HepG2 (cell line): ENCODE measurements at regions not wholly inside any gene's neighbourhood (a gene's known extent, or its start where the extent isn't known, plus 50 kb on each side); places are given as distances from the start of the nearest gene placed in this dataset.
"Not testable (repeated sequence)": the region's sequence is repeated elsewhere in the genome, so short reads cannot be mapped to it uniquely, and the experiment has no call there.

Source experiments
- ATAC-seq: fragments of 200-7000 bp; cut with Tn5 transposase; 3 replicates; pipeline ENCODE4 v1.9.1; 2020; ENCODE audit warnings: mild to moderate bottlenecking, moderate library complexity
- BruUV-seq: library from RNA; stranded (reverse); fragments of 400-500 nt; replicated peaks from 2 replicates; lab custom pipeline; 2021; lab: Mats Ljungman, UMichigan
- CTCF ChIA-PET: fragments of 300-600 bp; formaldehyde crosslinking; extraction: SDS; loops from one replicate; lab custom pipeline; 2021; ENCODE audit warnings: low total read pairs, inconsistent platforms, low intra/inter-chr PET ratio; lab: Yijun Ruan, JAX
- POLR2A ChIA-PET: fragments of 350-600 bp; sonication (Branson Sonifier 250); formaldehyde crosslinking; loops from one replicate; lab custom pipeline; 2020; ENCODE audit warnings: antibody characterized with exemption, inconsistent platforms; lab: Yijun Ruan, JAX
- DNase-seq: peaks from one replicate; pipeline ENCODE4 v3.0.0-alpha.2; 2015; ENCODE audit warnings: low spot score
- FAIRE-seq: peaks from 3 replicates; lab custom pipeline; 2011; peaks lifted over from hg19 to GRCh38; lab: Jason Lieb, UNC
- H2AFZ ChIP-seq: one replicate; pipeline ENCODE4 v1.6.1; 2011; ENCODE audit warnings: low read length, inconsistent platforms
- H3K27ac ChIP-seq: fragments of 300-600 bp; 3 replicates; pipeline ENCODE4 v1.8.0; 2011; ENCODE audit warnings: mixed run types, mild to moderate bottlenecking, mixed read lengths, low read length, inconsistent platforms; ENCODE audit not compliant: insufficient read depth; ENCODE audit errors: extremely low read length
- H3K27me3 ChIP-seq, 2 experiments: fragments of 200-600 bp in 1 of 2; 2 replicates in 1 of 2; 3 replicates in 1 of 2; pipeline versions ENCODE4 v1.6.0 to v1.8.0; 2011; ENCODE audit warnings: low read length in 2 of 2, mild to moderate bottlenecking in 2 of 2, moderate library complexity in 2 of 2, inconsistent platforms in 1 of 2; ENCODE audit not compliant: insufficient read depth in 2 of 2, control insufficient read depth in 1 of 2
- H3K36me3 ChIP-seq, 2 experiments: fragments of 200-600 bp in 1 of 2; replicated peaks in 1 of 2; 2 replicates in 1 of 2; 3 replicates in 1 of 2; pipeline versions ENCODE4 v1.5.1 to v1.8.0; 2011; ENCODE audit warnings: low read length in 2 of 2, inconsistent platforms in 1 of 2; ENCODE audit not compliant: insufficient read depth in 2 of 2, control insufficient read depth in 1 of 2
- H3K4me1 ChIP-seq: 2 replicates; pipeline ENCODE4 v1.5.1; 2012; ENCODE audit warnings: low read length, inconsistent platforms; ENCODE audit not compliant: insufficient read depth
- H3K4me2 ChIP-seq: 2 replicates; pipeline ENCODE4 v1.6.0; 2011; ENCODE audit warnings: low read depth, low read length, inconsistent platforms
- H3K4me3 ChIP-seq, 3 experiments: fragments of 200-600 bp in 1 of 3; sonication (generic), shearing (Covaris generic) in 1 of 3; replicated peaks in 1 of 3; 2 replicates each; pipeline ENCODE4 v1.5.1; 2011 to 2016; ENCODE audit warnings: low read length in 3 of 3, inconsistent platforms in 2 of 3, low read depth in 2 of 3, mild to moderate bottlenecking in 2 of 3, control low read depth in 1 of 3, mixed read lengths in 1 of 3; ENCODE audit not compliant: insufficient read depth in 1 of 3
- H3K79me2 ChIP-seq: one replicate; pipeline ENCODE4 v1.6.1; 2011; ENCODE audit warnings: low read length, inconsistent platforms; ENCODE audit not compliant: insufficient read depth
- H3K9ac ChIP-seq: 2 replicates; pipeline ENCODE4 v1.6.0; 2011; ENCODE audit warnings: mild to moderate bottlenecking, low read depth, low read length, inconsistent platforms; ENCODE audit not compliant: insufficient read depth
- H3K9me3 ChIP-seq: 2 replicates; pipeline ENCODE4 v1.5.1; 2012; ENCODE audit warnings: mild to moderate bottlenecking, low read length
- H4K20me1 ChIP-seq: 2 replicates; pipeline ENCODE4 v1.6.0; 2011; ENCODE audit warnings: inconsistent platforms, mild to moderate bottlenecking, low read length, moderate library complexity; ENCODE audit not compliant: insufficient read depth
- GPN1 ChIP-seq: sonication (generic); formaldehyde crosslinking; IDR thresholded peaks from 2 replicates; pipeline ENCODE4 v1.5.1; 2020; ENCODE audit warnings: missing genetic modification reagents, borderline replicate concordance
- HOXA9 ChIP-seq: sonication (generic); formaldehyde crosslinking; IDR thresholded peaks from 2 replicates; pipeline ENCODE4 v1.8.1; 2022; ENCODE audit warnings: missing genetic modification reagents, mild to moderate bottlenecking, moderate library complexity, borderline replicate concordance
- NFYB ChIP-seq: sonication (generic); formaldehyde crosslinking; IDR thresholded peaks from 2 replicates; pipeline ENCODE4 v1.4.0; 2020; ENCODE audit warnings: missing genetic modification reagents
- SP4 ChIP-seq: sonication (generic); formaldehyde crosslinking; IDR thresholded peaks from 2 replicates; pipeline ENCODE4 v1.8.1; 2023; ENCODE audit warnings: mild to moderate bottlenecking, missing genetic modification reagents
- WGBS: methylation state at CpG from one replicate; pipeline ENCODE4 v1.1.6; 2017; ENCODE audit warnings: low lambda C conversion rate; 5-methylcytosine and 5-hydroxymethylcytosine counted together
- in situ Hi-C: cut with HindIII; loops from 2 replicates; pipeline ENCODE4 v1.10.0; 2017; ENCODE audit warnings: low pct_unique_long_range_greater_than_20kb; ENCODE audit not compliant: extremely low pct_ligation_motif_present
- intact Hi-C: fragments of 100-400 bp; cut with micrococcal nuclease; formaldehyde crosslinking; loops from one replicate; pipeline ENCODE4 v1.10.0; 2022; ENCODE audit not compliant: unreplicated experiment

DNA sequence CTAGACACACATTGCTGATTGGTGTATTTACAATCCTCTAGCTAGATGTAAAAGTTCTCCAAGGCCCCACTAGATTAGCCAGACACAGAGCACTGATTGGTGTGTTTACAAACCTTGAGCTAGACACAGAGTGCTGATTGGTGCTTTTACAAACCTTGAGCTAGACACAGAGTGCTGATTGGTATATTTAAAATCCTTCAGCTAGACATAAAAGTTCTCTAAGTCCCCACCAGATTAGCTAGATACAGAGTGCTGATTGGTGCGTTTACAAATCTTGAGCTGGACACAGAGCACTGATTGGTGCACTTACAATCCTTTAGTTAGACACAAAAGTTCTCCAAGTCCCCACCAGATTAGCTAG lies 63.8 kb upstream of the DDHD1 start:
- Histone ChIP-seq H3K4me2 (peak overlapping the region; percentile 86), H3K4me3 (peak overlapping the region in 2 of 3 experiments; percentile 70 to 71; a peak in 2 of 6 replicates)
- BruUV-seq, H3K36me3 ChIP-seq, ATAC-seq, intact Hi-C loops, CTCF ChIA-PET, H3K9me3 ChIP-seq, FAIRE-seq, H3K79me2 ChIP-seq, H3K9ac ChIP-seq, H4K20me1 ChIP-seq, H3K27ac ChIP-seq, in situ Hi-C loops, H3K27me3 ChIP-seq, DNase-seq, H2AFZ ChIP-seq, H3K4me1 ChIP-seq: not testable (repeated sequence)
- WGBS, result 92% methylated on average over 1 of the region's 1 CpG
- TF ChIP-seq SP4 (CRISPR knock-in tag), result 0 out of 2 replicates have a peak, but pooled peaks have one; percentile 3
- peak; percentile 62 for TF ChIP-seq NFYB (CRISPR knock-in tag)
- POLR2A ChIA-PET, result interaction anchor here (1.2 kb wide), 1 partner anchor 1137 kb away, joined by 3 read pairs; no protein-coding TSS in a partner anchor

GRCh38 chr14:53216478-53216877 lies 63.4 kb upstream of the DDHD1 start:
- H4K20me1 ChIP-seq, H3K9me3 ChIP-seq, CTCF ChIA-PET, intact Hi-C loops, H2AFZ ChIP-seq, FAIRE-seq, H3K27me3 ChIP-seq, DNase-seq, ATAC-seq, POLR2A ChIA-PET, in situ Hi-C loops, H3K9ac ChIP-seq, H3K36me3 ChIP-seq, H3K27ac ChIP-seq, H3K4me1 ChIP-seq, H3K4me3 ChIP-seq, H3K79me2 ChIP-seq, BruUV-seq, H3K4me2 ChIP-seq: not testable (repeated sequence)
- WGBS, result 82% methylated on average over 8 of the region's 11 CpGs

DNA sequence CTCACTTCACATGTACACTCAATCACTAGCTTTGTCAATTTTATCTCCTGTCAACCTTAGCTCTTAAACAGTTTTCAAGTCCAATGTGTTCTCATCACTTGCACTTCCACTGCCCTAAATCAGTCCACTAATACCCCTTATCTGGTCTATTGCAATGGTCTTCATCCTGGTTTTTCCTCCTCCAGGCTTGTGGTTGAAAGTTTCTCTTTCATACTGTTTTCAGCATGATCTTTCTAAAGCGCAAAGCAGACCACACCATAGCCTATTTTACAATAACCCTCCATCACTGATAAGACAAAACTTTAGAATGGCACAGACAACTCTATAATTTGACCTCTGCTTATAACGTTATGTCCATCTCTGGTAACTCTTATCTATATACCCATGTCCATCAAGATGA lies 62.0 kb upstream of the DDHD1 start:
- H3K27me3 ChIP-seq, result no peaks in the 10 kb centered on the region
- intact Hi-C loops (no loop called here), in situ Hi-C loops (no loop called here)
- ChIA-PET POLR2A (no interaction called here), CTCF (no interaction called here)
- H2AFZ ChIP-seq, result no peak overlapping the region
- H3K9ac ChIP-seq, result no peak overlapping the region
- no peak overlapping the region for H3K27ac ChIP-seq
- H3K4me3 ChIP-seq, result no peak overlapping the region
- FAIRE-seq, result no peak
- no peak overlapping the region for H3K4me2 ChIP-seq
- H3K79me2 ChIP-seq, result no peaks in the 10 kb centered on the region
- no peak for ATAC-seq
- DNase-seq, result no peak
- H3K9me3 ChIP-seq, result no peaks in the 10 kb centered on the region
- H3K4me1 ChIP-seq, result peaks cover 5% of the 10 kb centered on the region; the same call in 1 of the 2 replicates
- TF ChIP-seq HOXA9 (CRISPR knock-in tag), result no peak
- TF ChIP-seq GPN1, result no peak
- no peaks in the 10 kb centered on the region for H3K36me3 ChIP-seq
- no TSS peak for BruUV-seq
- 45% methylated on average over 2 of the region's 2 CpGs for WGBS
- H4K20me1 ChIP-seq, result no peaks in the 10 kb centered on the region
